HG03060 (cell line): ENCODE measurements at regions not wholly inside any gene's neighbourhood (a gene's known extent, or its start where the extent isn't known, plus 50 kb on each side); places are given as distances from the start of the nearest gene placed in this dataset.

Experiments
- ATAC-seq: cut with Tn5 transposase; IDR thresholded peaks from one replicate; pipeline ENCODE4 v1.9.1; 2021; ENCODE audit warnings: low read depth, moderate number of reproducible peaks; ENCODE audit not compliant: unreplicated experiment

DNA sequence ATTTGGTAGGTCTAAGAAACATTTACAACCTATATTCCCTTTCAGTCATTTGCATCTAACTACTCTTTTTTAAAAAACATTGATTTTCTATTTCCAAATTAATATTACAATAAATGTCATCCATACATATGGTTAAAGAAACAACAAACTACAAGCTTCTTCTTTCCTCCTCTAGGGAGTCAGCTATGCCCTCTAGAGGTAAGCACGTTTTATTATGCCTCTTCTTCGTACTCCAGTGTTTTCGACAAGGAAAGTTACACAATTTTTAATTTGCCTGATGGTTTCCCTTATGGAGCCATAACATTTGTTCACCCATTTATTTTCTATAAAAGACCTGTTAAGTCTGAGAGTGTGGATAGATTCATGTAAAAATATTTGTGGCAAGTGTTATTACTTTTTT lies 183.4 kb upstream of the CDH7 start:
- no peak for ATAC-seq

DNA sequence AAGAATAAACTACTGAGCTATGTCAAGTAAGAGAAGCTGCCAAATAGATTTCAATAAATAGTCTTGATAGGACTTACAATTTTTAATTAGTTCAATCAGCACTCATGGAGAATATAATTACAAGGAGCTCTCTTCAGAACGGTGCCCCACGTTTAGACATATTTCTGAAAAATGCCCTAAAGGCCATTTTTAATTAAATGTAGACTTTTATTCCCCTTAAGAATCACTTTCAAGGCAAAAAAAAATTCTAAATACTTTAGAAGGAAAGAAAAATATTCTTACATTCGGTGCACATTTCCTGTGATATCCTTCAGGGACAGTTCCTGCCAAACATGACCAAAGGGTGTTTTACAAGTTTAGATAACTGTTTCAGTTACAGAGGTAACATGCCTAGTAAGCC lies 202.5 kb upstream of the CDH7 start:
- ATAC-seq = no peak

DNA sequence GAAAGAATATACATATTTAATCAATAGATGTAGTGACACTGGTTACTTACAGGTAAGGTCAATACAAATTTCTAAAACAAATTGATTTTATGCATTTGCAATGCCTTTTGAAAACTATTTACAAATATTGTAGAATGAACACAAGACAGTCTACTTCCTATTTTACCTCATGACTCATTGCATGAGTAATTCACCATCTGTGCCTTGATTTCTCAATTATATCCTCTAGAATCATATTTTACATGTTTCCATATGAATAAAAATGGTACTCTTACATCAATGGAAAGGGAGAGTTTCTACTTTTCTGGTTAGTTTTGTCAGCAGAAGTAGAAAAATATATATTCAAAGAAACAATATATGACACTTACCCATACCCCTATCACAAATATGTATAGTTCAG lies 203.8 kb upstream of the CDH7 start:
- no peak for ATAC-seq

DNA sequence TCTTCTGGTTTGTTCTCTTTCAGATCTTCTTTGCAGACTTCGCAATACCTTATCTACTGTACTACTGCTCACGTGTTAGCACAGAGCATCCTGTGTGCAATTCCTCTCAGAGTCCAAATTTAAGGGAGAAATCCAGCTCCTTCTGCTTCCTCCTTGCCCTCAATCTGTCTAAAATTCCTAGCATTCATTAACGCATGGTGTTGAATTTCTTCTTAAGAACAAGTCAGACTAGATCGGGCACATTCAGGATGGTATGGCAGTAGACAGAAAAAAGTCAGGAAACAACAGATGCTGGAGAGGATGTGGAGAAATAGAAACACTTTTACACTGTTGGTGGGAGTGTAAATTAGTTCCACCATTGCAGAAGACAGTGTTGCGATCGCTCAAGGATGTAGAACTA lies 206.1 kb upstream of the CDH7 start:
- no peak for ATAC-seq

DNA sequence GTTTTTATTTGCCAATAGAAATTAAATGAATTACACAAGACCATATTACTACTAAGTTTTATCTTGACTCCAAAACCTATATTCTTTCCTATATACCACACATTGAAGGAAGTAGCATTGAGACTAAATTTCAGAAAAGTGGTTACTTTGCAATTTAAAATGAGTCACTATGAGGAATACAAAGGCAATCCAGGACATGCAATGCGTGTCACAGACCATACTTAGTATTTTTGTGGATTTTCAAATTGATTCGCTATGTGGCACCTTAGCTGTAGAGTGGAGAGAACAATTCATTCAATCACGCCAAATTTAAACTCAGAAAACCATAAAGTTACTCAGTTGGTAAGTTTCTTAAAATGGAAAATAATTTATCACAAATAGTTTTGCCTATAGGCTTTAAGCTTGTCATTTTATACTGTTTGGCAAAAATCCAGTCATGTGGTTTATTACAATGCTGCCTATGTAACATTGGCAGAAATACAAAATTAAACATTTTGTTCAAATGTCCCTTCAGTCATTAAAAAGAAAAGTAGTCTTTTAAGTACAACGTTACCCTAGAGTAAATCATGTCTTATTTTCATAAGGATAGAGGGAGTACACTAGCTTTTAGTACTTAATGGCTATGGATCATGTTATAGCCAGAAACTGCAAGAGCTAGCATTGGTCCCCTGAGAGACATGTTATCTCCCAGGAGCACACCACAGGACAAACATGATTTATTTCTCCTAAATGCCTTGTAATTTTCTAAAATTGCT lies 222.8 kb upstream of the CDH7 start:
- ATAC-seq = no peak

DNA sequence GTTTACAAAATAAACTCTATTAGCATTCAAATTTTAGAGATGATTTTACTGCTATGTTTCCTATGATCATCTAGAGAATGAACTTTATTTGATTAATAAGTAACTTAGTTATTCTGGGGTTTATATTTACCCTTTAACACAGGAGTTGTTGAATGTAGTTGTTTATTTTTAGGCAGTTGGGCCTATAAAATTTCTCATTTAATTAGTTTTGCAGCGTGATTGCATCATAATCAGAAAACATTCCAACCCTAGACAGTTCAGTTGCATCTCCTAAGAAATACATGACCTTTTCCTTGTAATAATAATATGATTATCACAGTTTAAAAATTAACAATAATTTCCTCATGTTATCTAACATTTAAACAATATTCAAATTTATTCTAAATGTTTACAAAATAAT lies 224.7 kb upstream of the CDH7 start:
- ATAC-seq = no peak

DNA sequence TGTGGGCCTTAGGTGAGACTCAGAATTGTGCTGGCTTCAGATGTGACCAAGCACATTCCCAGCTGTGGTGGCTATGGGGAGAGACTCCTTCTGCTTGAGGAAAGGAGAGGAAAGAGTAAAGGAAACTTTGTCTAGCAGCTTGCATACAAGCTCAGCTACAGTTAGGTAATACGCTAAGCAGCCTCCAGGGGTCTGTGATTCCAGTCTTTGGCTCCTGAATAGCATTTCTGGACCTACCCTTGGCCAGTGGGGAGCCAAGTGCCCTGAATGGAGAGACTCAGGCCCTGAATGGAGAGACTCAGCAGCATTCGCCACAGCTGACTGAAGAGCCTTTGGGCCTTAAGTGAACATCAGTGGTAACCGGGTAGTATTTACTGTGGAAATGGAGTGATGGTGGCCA lies 227.4 kb upstream of the CDH7 start:
- ATAC-seq = no peak

DNA sequence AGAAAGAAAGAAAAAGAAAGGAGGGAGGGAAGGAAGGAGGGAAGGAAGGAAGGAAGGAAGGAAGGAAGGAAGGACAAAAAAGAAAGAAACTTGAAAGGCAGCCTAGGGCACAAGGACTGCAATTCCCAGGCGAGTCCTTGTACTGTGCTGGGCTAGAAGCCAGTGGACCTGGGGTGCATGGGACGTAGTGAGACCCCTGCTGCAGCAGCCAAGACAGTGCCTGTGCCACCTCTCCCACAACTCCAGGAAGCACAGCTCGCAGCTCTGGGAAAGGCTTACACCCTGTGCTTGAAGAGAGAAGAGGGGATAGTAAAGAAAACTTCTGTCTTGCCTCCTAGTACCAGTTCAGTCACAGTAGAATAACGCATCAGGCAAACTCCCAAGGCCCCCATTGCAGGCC lies 227.9 kb upstream of the CDH7 start:
- ATAC-seq = no peak

DNA sequence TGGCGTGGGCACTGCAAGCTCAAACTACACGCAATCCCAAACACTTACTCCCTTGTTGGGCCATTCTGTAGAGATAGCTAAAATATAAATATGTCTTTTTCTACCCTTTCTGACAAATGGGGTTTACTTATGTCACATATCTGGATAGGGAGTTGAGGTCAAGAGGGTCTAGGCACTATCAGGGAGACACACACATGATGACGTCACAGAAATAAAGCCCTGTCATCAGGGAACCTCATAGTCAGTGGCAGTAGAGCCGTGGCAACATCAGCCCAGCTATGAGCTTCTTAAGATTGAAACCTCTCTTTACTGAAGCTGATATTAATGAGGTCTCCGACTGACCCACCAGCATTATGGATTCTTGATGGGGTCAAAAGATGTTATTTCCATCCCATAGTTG lies 234.6 kb upstream of the CDH7 start:
- ATAC-seq = no peak

DNA sequence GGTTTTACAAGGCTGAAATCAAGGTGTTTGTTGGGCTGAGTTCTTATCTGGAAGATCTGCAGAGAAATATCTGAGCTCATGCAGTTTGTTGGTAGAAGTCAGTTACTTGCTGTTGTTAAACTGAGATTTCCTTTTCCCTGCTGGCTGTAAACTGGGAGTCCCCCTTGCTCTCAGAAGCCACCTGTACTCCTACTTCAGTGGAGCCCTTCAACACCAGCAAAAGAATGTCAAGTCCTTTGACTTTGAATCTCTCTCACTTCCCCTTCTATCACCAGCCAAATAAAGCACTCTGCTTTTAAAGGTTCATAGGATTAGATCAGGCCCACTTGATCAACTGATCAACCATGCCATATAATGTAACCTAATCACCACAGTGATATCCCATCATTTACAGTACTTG lies 252.2 kb upstream of the CDH7 start:
- no peak for ATAC-seq

DNA sequence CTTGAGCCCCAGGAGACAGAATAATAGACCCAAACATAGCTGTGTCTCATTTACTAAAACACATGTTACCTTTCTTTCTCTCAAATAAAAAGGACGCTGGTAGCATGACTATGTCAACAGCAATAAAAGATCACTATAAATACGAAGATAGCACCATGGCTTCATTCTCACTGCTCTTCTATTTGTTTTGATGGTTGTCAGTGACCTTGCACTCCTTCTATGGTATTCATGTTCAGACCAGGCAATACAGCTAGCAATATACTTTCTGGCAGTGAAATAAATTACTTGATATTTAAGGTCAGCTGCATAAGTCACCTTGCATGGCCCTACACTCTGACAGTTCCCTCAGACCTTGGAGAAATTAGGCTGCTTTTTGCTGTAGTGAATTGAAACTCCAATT lies 263.2 kb upstream of the CDH7 start:
- no peak for ATAC-seq

DNA sequence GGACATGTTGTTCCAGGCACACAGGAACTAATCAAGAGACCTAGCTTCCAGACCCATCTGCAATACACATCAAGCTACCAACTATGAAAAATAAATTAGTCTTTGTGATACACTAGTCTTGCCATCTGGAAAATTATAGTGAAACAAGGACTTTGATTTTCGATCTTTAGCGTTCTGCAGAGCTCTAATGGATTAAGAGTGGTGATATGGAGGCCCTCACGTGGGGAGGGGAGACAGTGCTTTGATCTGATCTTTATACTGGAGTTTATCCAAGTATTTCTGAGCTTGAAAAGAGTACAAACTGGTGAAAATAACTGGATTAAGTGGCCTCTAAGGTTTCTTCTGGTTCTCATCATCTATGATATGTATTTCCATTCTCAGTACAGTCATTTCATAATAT lies 273.4 kb upstream of the CDH7 start:
- ATAC-seq = no peak

DNA sequence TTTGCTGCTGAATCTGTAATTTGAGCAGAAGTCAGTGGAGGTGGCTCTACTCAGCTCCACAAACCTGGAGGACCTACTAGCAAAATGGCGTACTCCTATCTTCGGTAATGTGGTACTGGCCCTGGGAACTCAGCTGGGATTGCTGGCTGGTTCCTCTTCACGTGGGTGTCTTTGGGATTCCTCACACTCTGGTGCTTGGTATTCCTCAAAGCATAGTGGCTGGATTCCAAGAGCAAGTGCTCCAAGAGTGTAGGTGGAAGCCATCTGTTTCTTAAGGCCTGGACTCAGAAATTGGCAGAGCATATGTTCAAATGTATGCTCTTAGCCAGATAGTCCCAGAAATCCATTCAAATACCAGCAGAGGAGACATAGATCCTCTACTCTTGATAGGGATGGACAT lies 281.9 kb upstream of the CDH7 start:
- ATAC-seq = no peak

DNA sequence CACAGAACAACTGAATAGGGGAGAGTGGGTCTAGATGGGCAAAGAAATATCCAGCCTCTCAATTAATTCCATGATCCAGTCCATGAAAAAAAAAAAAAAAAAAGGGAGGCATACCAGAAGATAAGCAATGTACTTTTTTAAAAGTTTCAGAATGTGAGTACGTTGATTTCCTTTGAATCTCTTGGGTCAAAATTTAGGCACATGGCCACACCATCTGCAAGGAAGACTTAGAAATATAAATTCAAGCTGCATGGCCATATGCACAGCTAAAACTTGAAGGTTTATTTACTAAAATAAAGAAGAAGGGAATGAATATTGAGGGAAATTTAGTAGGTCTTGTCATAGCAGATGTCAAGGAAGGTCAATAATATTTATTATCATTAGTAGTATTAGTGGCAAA lies 286.5 kb upstream of the CDH7 start:
- ATAC-seq = no peak

DNA sequence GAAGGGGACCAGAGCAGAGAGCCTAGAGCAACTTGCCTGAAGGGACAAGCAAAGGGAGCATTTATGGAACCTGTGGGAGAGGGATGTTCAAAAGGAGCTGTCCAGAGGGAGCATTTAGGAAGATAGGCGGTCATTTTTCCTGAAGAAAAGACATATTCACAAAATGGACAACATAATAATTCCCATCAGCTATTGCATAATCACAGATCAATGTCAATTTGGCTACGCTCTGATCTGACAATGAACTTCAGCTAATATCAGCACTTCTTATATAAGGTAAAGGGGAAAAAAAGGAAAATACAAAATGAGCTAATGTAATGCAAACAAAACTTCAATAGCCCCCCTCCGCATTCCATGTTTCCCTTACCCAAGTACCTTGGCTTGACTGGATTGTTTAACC lies 291.1 kb upstream of the CDH7 start:
- no peak for ATAC-seq

DNA sequence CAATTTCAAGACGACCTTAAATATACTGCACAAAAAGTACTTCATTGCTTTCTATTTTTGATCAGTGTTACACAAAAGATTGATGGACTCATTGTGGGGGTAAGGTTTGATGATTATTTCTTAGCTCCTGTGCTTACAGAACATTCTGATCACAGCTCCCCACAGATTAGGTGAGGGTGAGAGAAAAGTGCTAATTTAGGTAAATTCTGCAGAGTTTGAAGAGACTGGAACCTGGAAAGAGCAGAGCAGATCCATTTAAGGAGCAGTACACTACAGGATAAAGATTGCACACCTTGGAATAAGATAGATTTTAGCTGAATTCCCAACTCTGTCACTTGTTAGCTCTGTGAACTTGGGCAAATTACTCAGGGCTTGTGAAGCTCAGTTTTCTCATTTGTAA lies 291.9 kb upstream of the CDH7 start:
- no peak for ATAC-seq

DNA sequence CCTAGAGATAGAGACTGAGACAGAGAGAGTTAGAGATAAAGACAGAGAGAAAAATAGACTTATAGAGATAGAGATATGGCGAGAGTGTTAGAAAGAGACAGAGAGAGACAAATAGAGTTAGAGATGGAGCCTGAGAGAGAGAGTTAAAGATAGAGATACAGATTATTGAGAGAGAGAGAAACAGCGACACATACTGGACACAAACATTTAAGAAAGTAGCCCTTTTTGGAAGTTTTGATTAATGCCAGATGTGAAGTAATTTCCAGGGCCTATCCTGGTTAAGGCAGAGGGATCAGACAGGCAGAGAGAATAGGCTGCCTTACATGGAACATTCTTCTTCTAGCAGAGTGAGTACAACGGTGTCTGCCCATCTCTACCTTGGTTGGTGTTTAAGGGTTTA lies 311.6 kb upstream of the CDH7 start:
- ATAC-seq = no peak

DNA sequence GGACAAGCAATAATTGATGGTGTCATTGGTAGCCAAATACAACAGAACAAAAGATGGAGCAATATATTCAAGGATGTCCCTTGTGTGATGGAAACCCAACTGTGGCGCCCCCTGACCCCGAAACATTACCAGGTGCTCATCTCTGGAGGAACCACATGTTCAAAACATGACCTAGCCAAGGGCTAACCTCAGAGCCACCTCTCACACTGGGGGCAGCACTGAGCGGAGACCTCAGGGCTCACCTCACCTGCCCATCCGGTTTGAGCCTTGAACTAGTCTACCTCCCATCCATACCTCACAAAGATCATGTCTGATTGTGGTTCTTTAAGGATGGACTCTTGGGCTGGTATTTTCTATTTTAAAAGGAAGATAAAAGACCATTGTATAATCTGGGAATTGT lies 314.4 kb upstream of the CDH7 start:
- no peak for ATAC-seq

DNA sequence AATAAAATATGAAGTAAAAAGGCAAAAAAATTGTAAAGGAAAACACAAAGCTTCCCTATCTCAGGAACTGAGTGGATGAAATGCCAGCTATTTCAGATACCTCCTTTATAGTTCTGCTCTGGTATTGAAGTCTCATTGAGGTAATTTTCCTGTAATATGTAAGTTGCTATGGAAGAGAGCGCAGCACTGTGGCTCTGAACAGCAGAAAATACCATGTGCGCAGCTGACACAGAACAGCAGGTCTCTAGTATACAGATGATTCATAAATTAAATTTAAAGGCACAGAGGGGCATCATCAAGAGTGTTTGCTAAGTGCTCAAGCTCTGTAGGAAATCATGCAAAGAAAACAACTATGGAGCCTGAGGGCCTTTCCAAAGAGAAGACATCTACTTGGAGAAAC lies 315.3 kb upstream of the CDH7 start:
- ATAC-seq = no peak

DNA sequence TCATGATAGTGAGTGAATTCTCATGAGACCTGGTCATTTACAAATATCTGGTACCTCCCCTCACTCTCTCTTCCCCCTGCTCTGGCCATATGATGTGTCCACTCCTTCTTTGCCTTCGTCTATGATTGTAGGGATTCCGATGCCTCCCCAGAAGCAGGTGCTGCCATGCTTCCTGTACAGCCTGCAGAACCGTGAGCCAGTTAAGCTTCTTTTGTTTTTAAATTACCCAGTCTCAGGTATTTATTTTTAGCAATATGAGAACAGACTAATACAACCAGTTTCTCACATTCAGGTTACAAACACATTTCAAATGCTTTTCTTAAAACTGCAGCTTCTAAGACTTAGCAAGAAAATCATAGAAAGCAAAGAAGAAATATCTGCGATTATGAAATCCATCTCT lies 321.2 kb upstream of the CDH7 start:
- no peak for ATAC-seq

DNA sequence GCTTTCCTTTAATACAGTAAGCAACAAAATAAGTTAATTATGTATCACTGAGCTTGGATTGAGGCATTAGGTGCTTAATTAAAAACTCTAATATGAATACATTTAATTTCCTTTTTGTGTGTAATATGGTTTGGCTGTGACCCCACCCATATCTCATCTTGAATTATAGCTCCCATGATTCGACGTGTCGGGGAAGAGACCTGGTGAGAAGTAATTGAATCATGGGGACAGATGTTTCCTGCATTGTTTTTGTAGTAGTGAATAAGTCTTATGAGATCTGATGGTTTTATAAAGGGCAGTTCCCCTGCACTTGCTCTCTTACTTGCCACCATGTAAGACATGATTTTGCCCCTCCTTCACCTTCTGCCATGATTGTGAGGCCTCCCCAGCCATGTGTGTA lies 325.4 kb upstream of the CDH7 start:
- no peak for ATAC-seq

DNA sequence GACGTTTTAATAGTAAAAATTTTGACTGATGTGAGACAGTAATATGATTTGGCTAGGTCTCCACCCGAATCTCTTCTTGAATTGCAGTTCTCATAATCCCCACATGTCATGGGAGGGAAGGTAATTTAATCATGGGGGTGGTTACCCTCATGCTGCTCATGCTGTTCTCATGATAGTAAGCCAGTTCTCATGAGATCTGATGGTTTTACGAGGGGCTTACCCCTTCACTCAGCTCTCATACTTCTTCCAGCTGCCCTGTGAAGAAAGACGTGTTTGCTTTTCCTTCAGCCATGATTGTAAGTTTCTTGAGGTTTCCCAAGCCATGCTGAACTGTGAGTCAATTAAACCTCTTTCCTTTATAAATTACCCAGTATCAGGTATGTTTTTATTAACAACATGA lies 327.0 kb upstream of the CDH7 start:
- no peak for ATAC-seq

DNA sequence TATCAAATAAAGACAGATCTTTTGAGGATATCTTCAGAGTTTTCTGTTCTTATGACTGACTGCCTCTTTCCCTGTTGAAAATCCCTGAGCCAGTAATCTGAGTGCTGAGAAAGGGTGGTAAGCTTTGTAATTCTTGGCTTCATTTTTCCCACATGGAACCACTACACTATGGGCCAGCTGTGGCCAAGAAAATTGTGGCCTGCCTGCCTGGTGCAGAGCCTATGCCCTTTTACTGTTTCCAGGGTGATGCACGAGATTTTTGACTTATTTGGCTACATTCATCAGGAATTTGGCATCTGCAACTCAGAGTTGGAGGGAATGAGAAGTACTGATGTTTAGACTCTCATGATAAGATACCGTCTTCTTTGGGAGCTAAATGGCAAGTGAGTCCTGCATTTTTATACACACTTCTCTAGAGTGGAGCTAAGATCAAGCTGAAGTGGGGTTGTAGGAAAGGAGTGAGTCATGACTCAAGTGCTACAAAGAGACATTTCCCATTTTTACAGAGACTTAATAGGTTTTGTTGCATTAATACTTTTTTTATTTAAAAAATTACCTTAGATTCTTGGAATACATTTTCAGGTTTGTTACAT lies 328.2 kb upstream of the CDH7 start:
- ATAC-seq = no peak
